ENCODE measurements at regions not wholly inside any gene's neighbourhood (a gene's known extent, or its start where the extent isn't known, plus 50 kb on each side); places are given as distances from the start of the nearest gene placed in this dataset.

DNA sequence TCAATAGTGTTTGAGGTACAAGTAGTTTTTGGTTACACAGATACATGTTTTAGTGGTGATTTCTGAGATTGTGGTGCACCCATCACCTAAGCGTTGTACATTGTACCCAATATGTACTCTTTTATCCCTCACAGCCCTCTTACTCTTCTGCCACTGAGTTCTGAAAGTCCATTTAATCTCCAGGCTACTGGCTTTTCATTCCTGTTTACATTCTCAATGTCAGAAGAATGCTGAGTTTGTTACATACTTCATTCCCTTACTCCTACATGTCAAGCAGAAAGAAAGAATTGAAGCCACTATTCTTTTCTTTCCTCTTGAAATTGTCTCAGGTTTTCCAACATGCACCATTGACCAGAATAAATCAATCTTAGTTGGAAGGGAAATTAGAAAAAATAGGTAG, 1565.9 kb downstream of the PLA2G4A start:
- no peak for ATAC-seq
- FAIRE-seq = peak; percentile 68
- CTCF ChIA-PET = no interaction called here
- H3K4me3 ChIP-seq = no peak overlapping the region
- no peak overlapping the region for H3K27ac ChIP-seq
- DNase-seq (ENCODE audit: low read depth in 1 of 2, low spot score in 1 of 2) = no peak
- no peaks in the 10 kb centered on the region for H3K9me3 ChIP-seq
- TF ChIP-seq POLR2AphosphoS2 (conservative IDR thresholded peaks at IDR 0.05; ENCODE audit: low read length) = no peak
- no peak for TF ChIP-seq HOXB5 (CRISPR knock-in tag; IDR thresholded peaks at IDR 0.05)
- no peak for TF ChIP-seq KDM5A (IDR thresholded peaks at IDR 0.05)
- no peak for TF ChIP-seq NR3C1 (IDR thresholded peaks at IDR 0.05)
- TF ChIP-seq HOXA7 (CRISPR knock-in tag; IDR thresholded peaks at IDR 0.05) = no peak
- TF ChIP-seq, protein P1, sequence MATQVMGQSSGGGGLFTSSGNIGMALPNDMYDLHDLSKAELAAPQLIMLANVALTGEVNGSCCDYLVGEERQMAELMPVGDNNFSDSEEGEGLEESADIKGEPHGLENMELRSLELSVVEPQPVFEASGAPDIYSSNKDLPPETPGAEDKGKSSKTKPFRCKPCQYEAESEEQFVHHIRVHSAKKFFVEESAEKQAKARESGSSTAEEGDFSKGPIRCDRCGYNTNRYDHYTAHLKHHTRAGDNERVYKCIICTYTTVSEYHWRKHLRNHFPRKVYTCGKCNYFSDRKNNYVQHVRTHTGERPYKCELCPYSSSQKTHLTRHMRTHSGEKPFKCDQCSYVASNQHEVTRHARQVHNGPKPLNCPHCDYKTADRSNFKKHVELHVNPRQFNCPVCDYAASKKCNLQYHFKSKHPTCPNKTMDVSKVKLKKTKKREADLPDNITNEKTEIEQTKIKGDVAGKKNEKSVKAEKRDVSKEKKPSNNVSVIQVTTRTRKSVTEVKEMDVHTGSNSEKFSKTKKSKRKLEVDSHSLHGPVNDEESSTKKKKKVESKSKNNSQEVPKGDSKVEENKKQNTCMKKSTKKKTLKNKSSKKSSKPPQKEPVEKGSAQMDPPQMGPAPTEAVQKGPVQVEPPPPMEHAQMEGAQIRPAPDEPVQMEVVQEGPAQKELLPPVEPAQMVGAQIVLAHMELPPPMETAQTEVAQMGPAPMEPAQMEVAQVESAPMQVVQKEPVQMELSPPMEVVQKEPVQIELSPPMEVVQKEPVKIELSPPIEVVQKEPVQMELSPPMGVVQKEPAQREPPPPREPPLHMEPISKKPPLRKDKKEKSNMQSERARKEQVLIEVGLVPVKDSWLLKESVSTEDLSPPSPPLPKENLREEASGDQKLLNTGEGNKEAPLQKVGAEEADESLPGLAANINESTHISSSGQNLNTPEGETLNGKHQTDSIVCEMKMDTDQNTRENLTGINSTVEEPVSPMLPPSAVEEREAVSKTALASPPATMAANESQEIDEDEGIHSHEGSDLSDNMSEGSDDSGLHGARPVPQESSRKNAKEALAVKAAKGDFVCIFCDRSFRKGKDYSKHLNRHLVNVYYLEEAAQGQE (IDR thresholded peaks at IDR 0.05) = no peak
- TF ChIP-seq SREBF2 (IDR thresholded peaks at IDR 0.05) = no peak
- TF ChIP-seq CHD4 (IDR thresholded peaks at IDR 0.05; ENCODE audit: borderline replicate concordance) = no peak
- TF ChIP-seq CEBPB (IDR thresholded peaks at IDR 0.05) = no peak
- no peak for TF ChIP-seq EP300 (IDR thresholded peaks at IDR 0.05)
- TF ChIP-seq HEYL (CRISPR knock-in tag; IDR thresholded peaks at IDR 0.05) = no peak
- TF ChIP-seq, protein P2, sequence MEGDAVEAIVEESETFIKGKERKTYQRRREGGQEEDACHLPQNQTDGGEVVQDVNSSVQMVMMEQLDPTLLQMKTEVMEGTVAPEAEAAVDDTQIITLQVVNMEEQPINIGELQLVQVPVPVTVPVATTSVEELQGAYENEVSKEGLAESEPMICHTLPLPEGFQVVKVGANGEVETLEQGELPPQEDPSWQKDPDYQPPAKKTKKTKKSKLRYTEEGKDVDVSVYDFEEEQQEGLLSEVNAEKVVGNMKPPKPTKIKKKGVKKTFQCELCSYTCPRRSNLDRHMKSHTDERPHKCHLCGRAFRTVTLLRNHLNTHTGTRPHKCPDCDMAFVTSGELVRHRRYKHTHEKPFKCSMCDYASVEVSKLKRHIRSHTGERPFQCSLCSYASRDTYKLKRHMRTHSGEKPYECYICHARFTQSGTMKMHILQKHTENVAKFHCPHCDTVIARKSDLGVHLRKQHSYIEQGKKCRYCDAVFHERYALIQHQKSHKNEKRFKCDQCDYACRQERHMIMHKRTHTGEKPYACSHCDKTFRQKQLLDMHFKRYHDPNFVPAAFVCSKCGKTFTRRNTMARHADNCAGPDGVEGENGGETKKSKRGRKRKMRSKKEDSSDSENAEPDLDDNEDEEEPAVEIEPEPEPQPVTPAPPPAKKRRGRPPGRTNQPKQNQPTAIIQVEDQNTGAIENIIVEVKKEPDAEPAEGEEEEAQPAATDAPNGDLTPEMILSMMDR (IDR thresholded peaks at IDR 0.05) = no peak
- TF ChIP-seq ZNF302 (CRISPR knock-in tag; IDR thresholded peaks at IDR 0.05) = no peak
- TF ChIP-seq KDM1A (IDR thresholded peaks at IDR 0.05; ENCODE audit: low read depth) = no peak
- TF ChIP-seq TP53 (CRISPR knock-in tag; IDR thresholded peaks at IDR 0.05) = no peak
- no peak for TF ChIP-seq PHF8 (IDR thresholded peaks at IDR 0.05; ENCODE audit: borderline replicate concordance, low read depth)
- no peak for TF ChIP-seq CHD2 (IDR thresholded peaks at IDR 0.05; ENCODE audit: low read length, partially characterized antibody)
- TF ChIP-seq MAX (IDR thresholded peaks at IDR 0.05) = no peak
- no peak for TF ChIP-seq JUNB (IDR thresholded peaks at IDR 0.05)
- H3K4me1 ChIP-seq = no peaks in the 10 kb centered on the region
- H3K4me2 ChIP-seq = no peak overlapping the region
- WGBS (ENCODE audit: missing lambda C conversion rate) = 55% methylated on average over 1 of the region's 1 CpG
- POLR2A ChIA-PET = no interaction called here

- ChIA-PET CTCF (interaction anchor here (0.7 kb wide), 1 partner anchor 432 kb away, joined by 3 read pairs; no protein-coding TSS in a partner anchor), POLR2A (no interaction called here)
- TF ChIP-seq POLR2AphosphoS2 (conservative IDR thresholded peaks at IDR 0.05; ENCODE audit: low read length) (no peak), E2F6 (IDR thresholded peaks at IDR 0.05; ENCODE audit: borderline replicate concordance, low read depth) (no peak), CHD2 (IDR thresholded peaks at IDR 0.05; ENCODE audit: low read length, partially characterized antibody) (no peak), HOXA7 (CRISPR knock-in tag; IDR thresholded peaks at IDR 0.05) (no peak), EP300 (IDR thresholded peaks at IDR 0.05) (no peak), RARB (CRISPR knock-in tag; IDR thresholded peaks at IDR 0.05) (no peak), POLR2A (IDR thresholded peaks at IDR 0.05; ENCODE audit: low read length) (no peak), KDM1A (IDR thresholded peaks at IDR 0.05; ENCODE audit: low read depth) (no peak), JUNB (IDR thresholded peaks at IDR 0.05) (no peak), BHLHE40 (IDR thresholded peaks at IDR 0.05; ENCODE audit: low read depth, low read length) (no peak)
- H3K4me2 ChIP-seq = no peak overlapping the region
- no peaks in the 10 kb centered on the region for H3K9me3 ChIP-seq
- H3K27ac ChIP-seq = no peak overlapping the region
- no peak overlapping the region for H3K4me3 ChIP-seq
- 69% methylated on average over 2 of the region's 2 CpGs for WGBS (ENCODE audit: missing lambda C conversion rate)
- DNase-seq (ENCODE audit: low read depth in 1 of 2, low spot score in 1 of 2) (no peak), FAIRE-seq (no peak), ATAC-seq (no peak)
- H3K4me1 ChIP-seq = no peaks in the 10 kb centered on the region
Measured at GRCh38 chr1:188397521-188397920, 1568.8 kb downstream of the PLA2G4A start.

Measured in A549 (cell line).